ENCODE measurements at regions not wholly inside any gene's neighbourhood (a gene's known extent, or its start where the extent isn't known, plus 50 kb on each side); places are given as distances from the start of the nearest gene placed in this dataset.
"Not testable (repeated sequence)": the region's sequence is repeated elsewhere in the genome, so short reads cannot be mapped to it uniquely, and the experiment has no call there.

- Histone ChIP-seq H3K4me3 (ENCODE audit: low read depth in 1 of 2, low read length in 2 of 2) (no peak overlapping the region), H3K9me3 (ENCODE audit: low read length) (no peaks in the 10 kb centered on the region), H3K4me1 (ENCODE audit: insufficient read depth, low read length) (no peaks in the 10 kb centered on the region), H3K27ac (ENCODE audit: low read depth, low read length) (no peak overlapping the region), H3K36me3 (ENCODE audit: insufficient read depth, low read length) (no peaks in the 10 kb centered on the region), H3K9ac (ENCODE audit: low read length) (no peak overlapping the region), H3K27me3 (ENCODE audit: control insufficient read depth in 1 of 2, insufficient read depth in 2 of 2, low read length in 2 of 2) (no peaks in the 10 kb centered on the region)
Measured at GRCh38 chr2:129550536-129550935, 428.9 kb upstream of the RAB6C start.

DNA sequence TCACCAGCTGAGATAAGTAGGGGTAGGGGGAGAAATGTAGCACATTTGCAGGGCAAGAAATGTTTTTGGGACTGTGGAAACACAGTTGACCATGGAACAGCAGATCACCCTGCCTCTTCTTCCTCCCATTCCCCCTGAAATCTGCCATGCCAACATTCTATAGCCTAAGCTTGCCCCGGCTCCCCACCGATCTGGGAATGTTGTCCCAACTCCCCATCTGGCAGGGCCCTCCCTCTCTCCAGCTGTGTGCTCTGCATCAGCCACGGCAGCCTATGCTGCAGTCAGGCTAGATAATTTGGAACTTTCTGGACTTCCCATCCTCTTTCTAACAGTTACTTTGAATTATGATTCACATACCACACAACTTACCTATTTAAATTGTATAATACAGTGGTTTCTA, 425.1 kb upstream of the RAB6C start:
- Histone ChIP-seq H3K4me1 (ENCODE audit: insufficient read depth, low read length) (no peaks in the 10 kb centered on the region), H3K9ac (ENCODE audit: low read length) (no peak overlapping the region), H3K27me3 (ENCODE audit: control insufficient read depth in 1 of 2, insufficient read depth in 2 of 2, low read length in 2 of 2) (no peaks in the 10 kb centered on the region), H3K27ac (ENCODE audit: low read depth, low read length) (no peak overlapping the region), H3K9me3 (ENCODE audit: low read length) (no peaks in the 10 kb centered on the region), H3K36me3 (ENCODE audit: insufficient read depth, low read length) (no peaks in the 10 kb centered on the region), H3K4me3 (ENCODE audit: low read depth in 1 of 2, low read length in 2 of 2) (no peak overlapping the region)

- H3K27me3 ChIP-seq (ENCODE audit: control insufficient read depth in 1 of 2, insufficient read depth in 2 of 2, low read length in 2 of 2) = no peaks in the 10 kb centered on the region
- H3K9me3 ChIP-seq (ENCODE audit: low read length) = no peaks in the 10 kb centered on the region
- H3K36me3 ChIP-seq (ENCODE audit: insufficient read depth, low read length) = no peaks in the 10 kb centered on the region
- H3K4me3 ChIP-seq (ENCODE audit: low read depth in 1 of 2, low read length in 2 of 2) = no peak overlapping the region
- no peak overlapping the region for H3K27ac ChIP-seq (ENCODE audit: low read depth, low read length)
- H3K4me1 ChIP-seq (ENCODE audit: insufficient read depth, low read length) = no peaks in the 10 kb centered on the region
- H3K9ac ChIP-seq (ENCODE audit: low read length) = no peak overlapping the region
Measured at GRCh38 chr2:129559101-129559500, 420.4 kb upstream of the RAB6C start.

DNA sequence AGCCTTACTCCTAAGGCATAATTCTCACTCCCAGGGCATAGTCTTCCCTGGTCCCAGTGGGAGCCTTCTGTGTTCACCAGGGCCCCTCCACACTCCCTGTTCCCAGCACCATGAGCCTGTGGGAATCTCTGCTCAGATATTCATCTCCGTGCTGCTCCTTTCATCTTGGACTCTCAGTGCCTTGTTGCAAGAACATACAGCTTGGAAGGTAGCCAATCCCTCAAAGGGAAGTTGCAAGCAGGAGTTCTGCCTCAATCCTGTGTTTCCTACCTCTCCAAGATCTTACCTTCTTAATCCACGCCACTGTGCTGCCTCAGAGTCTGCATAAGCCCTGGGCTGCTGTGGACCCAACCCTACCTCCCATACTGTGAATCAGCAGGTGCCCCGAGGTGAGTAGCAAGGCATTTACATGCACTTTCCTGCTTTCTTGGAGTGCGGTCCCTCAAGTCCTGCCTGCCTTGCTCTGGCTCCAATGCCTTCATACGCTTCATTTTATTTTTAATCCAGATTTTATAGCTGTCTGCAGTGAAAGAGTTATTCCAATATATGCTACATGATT, 413.8 kb upstream of the RAB6C start:
- H3K4me3 ChIP-seq (ENCODE audit: low read depth in 1 of 2, low read length in 2 of 2) = no peak overlapping the region
- no peak overlapping the region for H3K9ac ChIP-seq (ENCODE audit: low read length)

GRCh38 chr2:129570812-129571211, 408.7 kb upstream of the RAB6C start:
- H3K9ac ChIP-seq (ENCODE audit: low read length); H3K27me3 ChIP-seq (ENCODE audit: control insufficient read depth in 1 of 2, insufficient read depth in 2 of 2, low read length in 2 of 2); H3K4me3 ChIP-seq (ENCODE audit: low read depth in 1 of 2, low read length in 2 of 2); H3K4me1 ChIP-seq (ENCODE audit: insufficient read depth, low read length); H3K36me3 ChIP-seq (ENCODE audit: insufficient read depth, low read length); H3K9me3 ChIP-seq (ENCODE audit: low read length); H3K27ac ChIP-seq (ENCODE audit: low read depth, low read length): not testable (repeated sequence)

More for the DNA sequence above, 413.8 kb upstream of the RAB6C start:
- H3K27ac ChIP-seq (ENCODE audit: low read depth, low read length) = no peak overlapping the region
- H3K27me3 ChIP-seq (ENCODE audit: control insufficient read depth in 1 of 2, insufficient read depth in 2 of 2, low read length in 2 of 2) = no peaks in the 10 kb centered on the region
- no peaks in the 10 kb centered on the region for H3K9me3 ChIP-seq (ENCODE audit: low read length)
- no peaks in the 10 kb centered on the region for H3K36me3 ChIP-seq (ENCODE audit: insufficient read depth, low read length)
- H3K4me1 ChIP-seq (ENCODE audit: insufficient read depth, low read length) = no peaks in the 10 kb centered on the region

- Histone ChIP-seq H3K36me3 (ENCODE audit: insufficient read depth, low read length) (no peaks in the 10 kb centered on the region), H3K27me3 (ENCODE audit: control insufficient read depth in 1 of 2, insufficient read depth in 2 of 2, low read length in 2 of 2) (no peaks in the 10 kb centered on the region), H3K9me3 (ENCODE audit: low read length) (no peaks in the 10 kb centered on the region), H3K9ac (ENCODE audit: low read length) (no peak overlapping the region), H3K4me1 (ENCODE audit: insufficient read depth, low read length) (no peaks in the 10 kb centered on the region), H3K27ac (ENCODE audit: low read depth, low read length) (no peak overlapping the region), H3K4me3 (ENCODE audit: low read depth in 1 of 2, low read length in 2 of 2) (no peak overlapping the region)
Measured at GRCh38 chr2:129575431-129575830, 404.0 kb upstream of the RAB6C start.

DNA sequence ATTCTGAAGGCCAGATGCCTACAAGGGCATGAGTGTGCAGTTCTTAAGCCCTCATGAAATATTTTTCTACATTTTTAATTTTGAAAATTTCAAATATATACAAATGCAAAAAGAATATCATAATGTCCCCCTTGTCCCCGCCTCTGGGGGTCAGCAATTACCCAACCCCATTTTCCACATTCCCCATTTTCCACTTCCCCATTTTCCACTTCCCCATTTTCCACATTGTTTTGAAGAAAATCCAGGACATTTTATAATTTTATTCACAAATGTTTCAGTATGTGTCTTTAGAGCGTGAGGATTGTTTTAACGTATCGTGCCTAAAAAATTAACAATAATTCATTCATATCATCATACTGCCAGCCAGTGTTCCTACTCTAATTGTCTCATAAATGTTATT, 403.6 kb upstream of the RAB6C start:
- Histone ChIP-seq H3K27me3 (ENCODE audit: control insufficient read depth in 1 of 2, insufficient read depth in 2 of 2, low read length in 2 of 2) (no peaks in the 10 kb centered on the region), H3K36me3 (ENCODE audit: insufficient read depth, low read length) (no peaks in the 10 kb centered on the region), H3K9ac (ENCODE audit: low read length) (no peak overlapping the region), H3K27ac (ENCODE audit: low read depth, low read length) (no peak overlapping the region), H3K4me1 (ENCODE audit: insufficient read depth, low read length) (no peaks in the 10 kb centered on the region), H3K9me3 (ENCODE audit: low read length) (no peaks in the 10 kb centered on the region), H3K4me3 (ENCODE audit: low read depth in 1 of 2, low read length in 2 of 2) (no peak overlapping the region)

- no peaks in the 10 kb centered on the region for H3K27me3 ChIP-seq (ENCODE audit: control insufficient read depth in 1 of 2, insufficient read depth in 2 of 2, low read length in 2 of 2)
- H3K4me1 ChIP-seq (ENCODE audit: insufficient read depth, low read length) = no peaks in the 10 kb centered on the region
- no peak overlapping the region for H3K9ac ChIP-seq (ENCODE audit: low read length)
- H3K36me3 ChIP-seq (ENCODE audit: insufficient read depth, low read length) = no peaks in the 10 kb centered on the region
- no peaks in the 10 kb centered on the region for H3K9me3 ChIP-seq (ENCODE audit: low read length)
- no peak overlapping the region for H3K4me3 ChIP-seq (ENCODE audit: low read depth in 1 of 2, low read length in 2 of 2)
- H3K27ac ChIP-seq (ENCODE audit: low read depth, low read length) = no peak overlapping the region
Measured at GRCh38 chr2:129580001-129580400, 399.5 kb upstream of the RAB6C start.

- no peaks in the 10 kb centered on the region for H3K36me3 ChIP-seq (ENCODE audit: insufficient read depth, low read length)
- H3K4me3 ChIP-seq (ENCODE audit: low read depth in 1 of 2, low read length in 2 of 2) = no peak overlapping the region
- H3K9me3 ChIP-seq (ENCODE audit: low read length) = no peaks in the 10 kb centered on the region
- H3K9ac ChIP-seq (ENCODE audit: low read length) = no peak overlapping the region
- no peaks in the 10 kb centered on the region for H3K4me1 ChIP-seq (ENCODE audit: insufficient read depth, low read length)
- no peak overlapping the region for H3K27ac ChIP-seq (ENCODE audit: low read depth, low read length)
- peaks cover 0 to 5% of the 10 kb centered on the region in 2 donors for H3K27me3 ChIP-seq (ENCODE audit: control insufficient read depth in 1 of 2, insufficient read depth in 2 of 2, low read length in 2 of 2)
Measured at GRCh38 chr2:129585760-129586159, 393.7 kb upstream of the RAB6C start.

GRCh38 chr2:129587426-129588064, 391.9 kb upstream of the RAB6C start:
- Histone ChIP-seq H3K36me3 (ENCODE audit: insufficient read depth, low read length) (no peaks in the 10 kb centered on the region), H3K4me3 (ENCODE audit: low read depth in 1 of 2, low read length in 2 of 2) (no peak overlapping the region), H3K27ac (ENCODE audit: low read depth, low read length) (no peak overlapping the region), H3K4me1 (ENCODE audit: insufficient read depth, low read length) (no peaks in the 10 kb centered on the region), H3K9me3 (ENCODE audit: low read length) (no peaks in the 10 kb centered on the region), H3K27me3 (ENCODE audit: control insufficient read depth in 1 of 2, insufficient read depth in 2 of 2, low read length in 2 of 2) (peaks cover 0 to 5% of the 10 kb centered on the region in 2 donors), H3K9ac (ENCODE audit: low read length) (no peak overlapping the region)

DNA sequence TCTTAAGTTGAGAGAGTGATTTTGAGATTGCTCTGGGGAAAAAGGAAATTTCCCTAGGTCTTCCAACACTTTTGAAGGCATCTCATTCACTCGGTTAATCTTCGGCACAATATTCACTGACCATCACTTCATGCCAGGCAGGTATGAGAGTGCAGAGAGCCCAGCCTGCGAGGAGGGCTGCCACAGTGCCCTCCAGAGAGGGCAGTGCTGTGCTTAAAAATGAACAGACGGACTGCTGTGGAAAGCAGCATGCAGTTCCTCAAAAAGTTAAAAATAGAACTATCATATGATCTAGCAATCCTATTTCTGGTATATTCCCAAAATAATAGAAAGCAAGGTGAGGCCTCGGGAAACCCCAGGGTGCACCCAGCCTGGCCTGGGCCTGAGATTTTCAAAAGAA, 374.9 kb upstream of the RAB6C start:
- H3K36me3 ChIP-seq (ENCODE audit: insufficient read depth, low read length) = no peaks in the 10 kb centered on the region
- no peak overlapping the region for H3K9ac ChIP-seq (ENCODE audit: low read length)
- H3K4me1 ChIP-seq (ENCODE audit: insufficient read depth, low read length) = no peaks in the 10 kb centered on the region
- peaks cover 4% of the 10 kb centered on the region for H3K9me3 ChIP-seq (ENCODE audit: low read length)
- H3K27me3 ChIP-seq (ENCODE audit: control insufficient read depth in 1 of 2, insufficient read depth in 2 of 2, low read length in 2 of 2) = no peaks in the 10 kb centered on the region
- H3K27ac ChIP-seq (ENCODE audit: low read depth, low read length) = no peak overlapping the region
- no peak overlapping the region for H3K4me3 ChIP-seq (ENCODE audit: low read depth in 1 of 2, low read length in 2 of 2)

DNA sequence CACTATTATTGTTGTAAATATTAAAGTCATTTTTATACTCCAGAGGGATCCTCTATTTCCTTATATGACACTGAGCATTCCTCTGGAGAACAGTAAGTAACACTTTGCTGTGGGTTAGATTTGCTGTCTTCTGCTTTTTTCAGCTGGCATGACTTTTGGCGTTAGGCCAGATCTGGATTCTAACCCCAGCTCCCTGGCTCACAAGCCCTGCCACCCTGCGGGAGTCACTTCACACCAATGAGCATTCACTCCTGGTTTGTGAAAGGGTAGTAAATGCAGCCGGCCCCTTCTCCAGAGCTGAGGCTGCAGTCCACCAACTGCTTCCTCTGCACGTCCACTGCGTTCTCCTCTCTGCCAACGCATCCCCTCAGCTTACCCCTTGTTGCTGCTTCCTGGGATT, 373.8 kb upstream of the RAB6C start:
- Histone ChIP-seq H3K9me3 (ENCODE audit: low read length) (peaks cover 4% of the 10 kb centered on the region), H3K27me3 (ENCODE audit: control insufficient read depth in 1 of 2, insufficient read depth in 2 of 2, low read length in 2 of 2) (no peaks in the 10 kb centered on the region), H3K4me1 (ENCODE audit: insufficient read depth, low read length) (no peaks in the 10 kb centered on the region), H3K9ac (ENCODE audit: low read length) (no peak overlapping the region), H3K27ac (ENCODE audit: low read depth, low read length) (no peak overlapping the region), H3K36me3 (ENCODE audit: insufficient read depth, low read length) (no peaks in the 10 kb centered on the region), H3K4me3 (ENCODE audit: low read depth in 1 of 2, low read length in 2 of 2) (no peak overlapping the region)

All from muscle layer of colon (tissue), 2 donors.